ENCODE measurements at regions not wholly inside any gene's neighbourhood (a gene's known extent, or its start where the extent isn't known, plus 50 kb on each side); places are given as distances from the start of the nearest gene placed in this dataset.

DNA sequence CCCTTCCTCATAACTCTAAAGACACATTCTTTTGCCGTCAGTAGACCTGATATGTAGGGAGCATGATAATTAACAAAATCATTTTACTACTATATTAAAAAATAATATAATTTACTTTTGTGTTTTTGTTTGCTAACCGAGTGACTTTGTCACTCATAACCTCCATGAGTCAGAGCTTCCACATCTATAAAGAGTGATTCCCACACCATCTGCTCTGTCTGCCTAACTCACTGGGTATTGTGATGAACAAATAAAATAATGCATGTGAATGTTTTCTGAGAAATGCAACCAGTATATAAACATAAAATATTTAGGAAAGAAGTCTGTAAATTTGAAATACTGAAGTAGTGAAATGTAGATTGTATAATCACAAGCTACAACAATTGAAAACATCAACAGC, 123.4 kb upstream of the DSEL start:
- TF ChIP-seq POLR2A (IDR thresholded peaks at IDR 0.05) (no peak), POLR2AphosphoS5 (IDR thresholded peaks at IDR 0.05) (no peak)
- TF ChIP-seq, protein P1, sequence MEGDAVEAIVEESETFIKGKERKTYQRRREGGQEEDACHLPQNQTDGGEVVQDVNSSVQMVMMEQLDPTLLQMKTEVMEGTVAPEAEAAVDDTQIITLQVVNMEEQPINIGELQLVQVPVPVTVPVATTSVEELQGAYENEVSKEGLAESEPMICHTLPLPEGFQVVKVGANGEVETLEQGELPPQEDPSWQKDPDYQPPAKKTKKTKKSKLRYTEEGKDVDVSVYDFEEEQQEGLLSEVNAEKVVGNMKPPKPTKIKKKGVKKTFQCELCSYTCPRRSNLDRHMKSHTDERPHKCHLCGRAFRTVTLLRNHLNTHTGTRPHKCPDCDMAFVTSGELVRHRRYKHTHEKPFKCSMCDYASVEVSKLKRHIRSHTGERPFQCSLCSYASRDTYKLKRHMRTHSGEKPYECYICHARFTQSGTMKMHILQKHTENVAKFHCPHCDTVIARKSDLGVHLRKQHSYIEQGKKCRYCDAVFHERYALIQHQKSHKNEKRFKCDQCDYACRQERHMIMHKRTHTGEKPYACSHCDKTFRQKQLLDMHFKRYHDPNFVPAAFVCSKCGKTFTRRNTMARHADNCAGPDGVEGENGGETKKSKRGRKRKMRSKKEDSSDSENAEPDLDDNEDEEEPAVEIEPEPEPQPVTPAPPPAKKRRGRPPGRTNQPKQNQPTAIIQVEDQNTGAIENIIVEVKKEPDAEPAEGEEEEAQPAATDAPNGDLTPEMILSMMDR (IDR thresholded peaks at IDR 0.05) = no peak
